ENCODE measurements at regions not wholly inside any gene's neighbourhood (a gene's known extent, or its start where the extent isn't known, plus 50 kb on each side); places are given as distances from the start of the nearest gene placed in this dataset.

DNA sequence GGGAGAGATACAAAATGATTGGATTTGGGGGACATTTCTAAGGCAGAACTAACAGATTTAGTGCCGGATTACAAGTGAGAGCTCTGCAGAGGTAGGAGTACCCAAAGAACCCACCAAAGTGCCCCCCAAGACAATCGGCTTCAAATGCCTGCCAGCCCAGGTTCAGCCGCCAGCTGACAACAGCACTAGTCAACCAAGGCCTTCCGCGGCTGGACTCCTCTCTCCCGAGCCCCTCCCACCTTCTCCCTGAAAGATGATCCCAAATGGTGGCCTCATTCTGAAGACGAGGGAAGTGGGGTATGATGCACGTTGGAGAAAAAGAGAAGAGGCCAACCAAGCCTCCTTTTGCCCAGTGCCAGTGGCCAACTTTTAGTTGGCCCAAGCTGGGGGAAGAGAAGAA, 210.4 kb upstream of the SLC30A5 start:
- TF ChIP-seq, protein P1, sequence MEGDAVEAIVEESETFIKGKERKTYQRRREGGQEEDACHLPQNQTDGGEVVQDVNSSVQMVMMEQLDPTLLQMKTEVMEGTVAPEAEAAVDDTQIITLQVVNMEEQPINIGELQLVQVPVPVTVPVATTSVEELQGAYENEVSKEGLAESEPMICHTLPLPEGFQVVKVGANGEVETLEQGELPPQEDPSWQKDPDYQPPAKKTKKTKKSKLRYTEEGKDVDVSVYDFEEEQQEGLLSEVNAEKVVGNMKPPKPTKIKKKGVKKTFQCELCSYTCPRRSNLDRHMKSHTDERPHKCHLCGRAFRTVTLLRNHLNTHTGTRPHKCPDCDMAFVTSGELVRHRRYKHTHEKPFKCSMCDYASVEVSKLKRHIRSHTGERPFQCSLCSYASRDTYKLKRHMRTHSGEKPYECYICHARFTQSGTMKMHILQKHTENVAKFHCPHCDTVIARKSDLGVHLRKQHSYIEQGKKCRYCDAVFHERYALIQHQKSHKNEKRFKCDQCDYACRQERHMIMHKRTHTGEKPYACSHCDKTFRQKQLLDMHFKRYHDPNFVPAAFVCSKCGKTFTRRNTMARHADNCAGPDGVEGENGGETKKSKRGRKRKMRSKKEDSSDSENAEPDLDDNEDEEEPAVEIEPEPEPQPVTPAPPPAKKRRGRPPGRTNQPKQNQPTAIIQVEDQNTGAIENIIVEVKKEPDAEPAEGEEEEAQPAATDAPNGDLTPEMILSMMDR (IDR thresholded peaks at IDR 0.05 in 2 of 3, conservative IDR thresholded peaks at IDR 0.05 in 1 of 3; ENCODE audit: borderline replicate concordance in 1 of 3, insufficient read depth in 1 of 3, low read depth in 2 of 3, low read length in 2 of 3) = no peak
- TF ChIP-seq SRF (IDR thresholded peaks at IDR 0.05; ENCODE audit: low read depth) (no peak), EZH2 (IDR thresholded peaks at IDR 0.05) (no peak), POLR2A (IDR thresholded peaks at IDR 0.05; ENCODE audit: borderline replicate concordance, extremely low read depth, insufficient read depth, insufficient read length) (no peak), SIN3A (IDR thresholded peaks at IDR 0.05; ENCODE audit: low read depth) (no peak), FOSL1 (IDR thresholded peaks at IDR 0.05; ENCODE audit: low read depth) (no peak), YY1 (IDR thresholded peaks at IDR 0.05; ENCODE audit: extremely low read depth, insufficient replicate concordance, low read depth, low read length) (no peak), EZH2phosphoT487 (IDR thresholded peaks at IDR 0.05; ENCODE audit: borderline replicate concordance) (no peak), TCF7L2 (IDR thresholded peaks at IDR 0.05; ENCODE audit: borderline replicate concordance, extremely low read depth, insufficient read depth, insufficient read length) (no peak), ELF1 (IDR thresholded peaks at IDR 0.05; ENCODE audit: borderline replicate concordance, low read depth) (no peak), RAD21 (IDR thresholded peaks at IDR 0.05; ENCODE audit: low read depth) (no peak), CEBPB (IDR thresholded peaks at IDR 0.05; ENCODE audit: low read depth) (no peak), POLR2AphosphoS5 (IDR thresholded peaks at IDR 0.05; ENCODE audit: low read depth, low read length) (no peak)
- TF ChIP-seq, protein P2, sequence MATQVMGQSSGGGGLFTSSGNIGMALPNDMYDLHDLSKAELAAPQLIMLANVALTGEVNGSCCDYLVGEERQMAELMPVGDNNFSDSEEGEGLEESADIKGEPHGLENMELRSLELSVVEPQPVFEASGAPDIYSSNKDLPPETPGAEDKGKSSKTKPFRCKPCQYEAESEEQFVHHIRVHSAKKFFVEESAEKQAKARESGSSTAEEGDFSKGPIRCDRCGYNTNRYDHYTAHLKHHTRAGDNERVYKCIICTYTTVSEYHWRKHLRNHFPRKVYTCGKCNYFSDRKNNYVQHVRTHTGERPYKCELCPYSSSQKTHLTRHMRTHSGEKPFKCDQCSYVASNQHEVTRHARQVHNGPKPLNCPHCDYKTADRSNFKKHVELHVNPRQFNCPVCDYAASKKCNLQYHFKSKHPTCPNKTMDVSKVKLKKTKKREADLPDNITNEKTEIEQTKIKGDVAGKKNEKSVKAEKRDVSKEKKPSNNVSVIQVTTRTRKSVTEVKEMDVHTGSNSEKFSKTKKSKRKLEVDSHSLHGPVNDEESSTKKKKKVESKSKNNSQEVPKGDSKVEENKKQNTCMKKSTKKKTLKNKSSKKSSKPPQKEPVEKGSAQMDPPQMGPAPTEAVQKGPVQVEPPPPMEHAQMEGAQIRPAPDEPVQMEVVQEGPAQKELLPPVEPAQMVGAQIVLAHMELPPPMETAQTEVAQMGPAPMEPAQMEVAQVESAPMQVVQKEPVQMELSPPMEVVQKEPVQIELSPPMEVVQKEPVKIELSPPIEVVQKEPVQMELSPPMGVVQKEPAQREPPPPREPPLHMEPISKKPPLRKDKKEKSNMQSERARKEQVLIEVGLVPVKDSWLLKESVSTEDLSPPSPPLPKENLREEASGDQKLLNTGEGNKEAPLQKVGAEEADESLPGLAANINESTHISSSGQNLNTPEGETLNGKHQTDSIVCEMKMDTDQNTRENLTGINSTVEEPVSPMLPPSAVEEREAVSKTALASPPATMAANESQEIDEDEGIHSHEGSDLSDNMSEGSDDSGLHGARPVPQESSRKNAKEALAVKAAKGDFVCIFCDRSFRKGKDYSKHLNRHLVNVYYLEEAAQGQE (IDR thresholded peaks at IDR 0.05; ENCODE audit: low read depth) = no peak

All from HCT116 (cell line).